Lower leg skin (tissue), 3 donors: ENCODE measurements at regions not wholly inside any gene's neighbourhood (a gene's known extent, or its start where the extent isn't known, plus 50 kb on each side); places are given as distances from the start of the nearest gene placed in this dataset.

Experiments
- CTCF ChIP-seq, 3 donors: fragments of 450-650 bp; IDR thresholded peaks; one replicate each; pipeline ENCODE4 v1.5.1; 2016; ENCODE audit warnings: antibody characterized with exemption in 3 of 3, mild to moderate bottlenecking in 3 of 3, moderate library complexity in 2 of 3
- POLR2A ChIP-seq, 2 donors: fragments of 450-650 bp; IDR thresholded peaks; one replicate each; pipeline ENCODE4 v1.6.1; 2016 to 2017; ENCODE audit warnings: antibody characterized with exemption in 2 of 2, mild to moderate bottlenecking in 1 of 2, moderate library complexity in 1 of 2

GRCh38 chr18:65021021-65021420, 729.8 kb upstream of the CDH7 start:
- no peak for TF ChIP-seq POLR2A (IDR thresholded peaks at IDR 0.05)
- no peak for TF ChIP-seq CTCF (IDR thresholded peaks at IDR 0.05)
